ENCODE measurements at regions not wholly inside any gene's neighbourhood (a gene's known extent, or its start where the extent isn't known, plus 50 kb on each side); places are given as distances from the start of the nearest gene placed in this dataset.

DNA sequence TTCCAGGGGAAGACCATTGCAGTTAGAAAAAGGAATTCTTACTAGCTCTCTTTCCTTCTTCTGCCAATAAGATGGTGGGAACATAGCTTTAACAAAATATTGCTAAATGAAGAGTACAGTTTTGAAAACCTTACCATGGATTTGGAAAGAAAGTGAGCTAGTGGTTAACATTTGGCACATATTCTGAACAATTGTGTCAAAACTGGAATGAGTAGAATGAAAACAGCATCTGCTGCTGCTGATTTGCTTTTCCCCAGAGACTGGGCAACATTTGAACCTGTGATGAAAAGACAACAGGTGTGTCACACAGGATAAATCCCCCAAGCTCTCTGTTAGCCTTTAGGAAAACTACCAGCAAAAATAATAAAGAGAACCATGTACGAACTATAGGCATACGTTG, 761.4 kb downstream of the KCNA4 start:
- TF ChIP-seq FOXM1 (IDR thresholded peaks at IDR 0.05; ENCODE audit: borderline replicate concordance) (no peak), SP1 (IDR thresholded peaks at IDR 0.05) (no peak), CTBP1 (IDR thresholded peaks at IDR 0.05; ENCODE audit: borderline replicate concordance) (no peak)
- CTCF ChIA-PET: no interaction called here
- POLR2A ChIA-PET: no interaction called here
- DNase-seq (ENCODE audit: extremely low spot score): no peak

DNA sequence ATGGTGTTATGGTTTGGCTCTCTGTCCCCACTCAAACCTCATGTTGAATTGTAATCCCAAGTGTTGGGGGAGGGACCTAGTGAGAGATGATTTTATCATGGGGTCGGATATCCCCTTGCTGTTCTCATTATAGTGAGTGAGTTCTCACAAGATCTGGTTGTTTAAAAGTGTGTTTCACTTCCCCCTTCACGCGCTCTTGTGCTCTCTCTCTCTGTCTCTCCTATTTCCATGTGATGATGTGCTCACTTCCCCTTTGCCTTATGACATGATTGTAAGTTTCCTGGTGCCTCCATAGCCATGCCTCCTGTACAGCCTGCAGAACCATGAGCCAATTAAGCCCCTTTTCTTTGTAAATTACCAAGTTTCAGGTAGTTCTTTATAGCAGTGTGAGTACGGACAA, 765.1 kb downstream of the KCNA4 start:
- ChIA-PET CTCF (no interaction called here), POLR2A (no interaction called here)
- TF ChIP-seq TARDBP (IDR thresholded peaks at IDR 0.05): no peak
- no peak for TF ChIP-seq SUZ12 (IDR thresholded peaks at IDR 0.05)
- no peak for DNase-seq (ENCODE audit: extremely low spot score)

DNA sequence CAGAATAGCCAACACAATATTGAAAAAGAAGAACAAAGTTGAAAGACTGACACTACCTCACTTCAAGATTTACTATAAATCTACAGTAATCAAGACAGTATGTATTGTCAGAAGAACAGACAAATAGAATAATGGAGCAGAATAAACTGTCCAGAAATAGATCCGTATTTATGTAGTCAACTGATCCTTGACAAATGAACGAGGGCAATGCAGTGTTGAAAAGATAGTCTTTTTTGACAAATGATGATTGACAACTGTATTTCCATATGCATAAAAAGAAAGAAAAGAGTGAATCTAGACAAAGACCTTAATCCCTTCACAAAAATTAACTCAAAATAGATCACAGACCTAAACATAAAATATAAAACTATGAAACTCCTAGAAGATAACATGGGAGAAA, 767.1 kb downstream of the KCNA4 start:
- DNase-seq (ENCODE audit: extremely low spot score): no peak
- CTCF ChIA-PET: no interaction called here

DNA sequence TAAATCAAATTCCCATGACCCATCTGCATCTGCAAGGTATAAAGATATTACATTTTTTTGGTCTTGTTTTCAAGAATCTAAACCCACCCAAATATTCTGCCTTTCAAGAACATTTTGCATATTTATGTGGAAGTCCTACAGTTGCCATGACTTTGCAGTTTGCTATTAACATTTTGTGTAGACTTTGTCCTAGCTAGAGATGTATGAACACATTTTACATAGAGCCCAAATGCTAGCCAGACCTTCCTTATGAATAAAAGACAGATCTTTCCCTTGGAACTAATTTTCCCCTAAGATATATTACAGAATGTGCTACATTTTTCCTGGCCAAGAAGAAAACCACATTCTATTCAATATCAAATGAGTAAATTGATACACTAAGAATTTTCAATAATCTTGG, 772.5 kb downstream of the KCNA4 start:
- TF ChIP-seq TARDBP (IDR thresholded peaks at IDR 0.05) (no peak), SP1 (IDR thresholded peaks at IDR 0.05) (no peak), NFRKB (IDR thresholded peaks at IDR 0.05) (no peak), SUZ12 (IDR thresholded peaks at IDR 0.05) (no peak)
- CTCF ChIA-PET: no interaction called here
- POLR2A ChIA-PET: no interaction called here
- no peak for DNase-seq (ENCODE audit: extremely low spot score)

More for the DNA sequence above, 767.1 kb downstream of the KCNA4 start:
- POLR2A ChIA-PET: no interaction called here
- TF ChIP-seq ARNT (IDR thresholded peaks at IDR 0.05) (no peak), LEF1 (IDR thresholded peaks at IDR 0.05; ENCODE audit: borderline replicate concordance) (no peak), NFRKB (IDR thresholded peaks at IDR 0.05) (no peak), L3MBTL2 (conservative IDR thresholded peaks at IDR 0.05) (no peak), FOXK2 (IDR thresholded peaks at IDR 0.05) (no peak), ELF4 (IDR thresholded peaks at IDR 0.05) (no peak), ZNF384 (IDR thresholded peaks at IDR 0.05) (no peak), SUZ12 (IDR thresholded peaks at IDR 0.05) (no peak), HDGF (IDR thresholded peaks at IDR 0.05; ENCODE audit: borderline replicate concordance) (no peak), TARDBP (IDR thresholded peaks at IDR 0.05) (no peak), BHLHE40 (IDR thresholded peaks at IDR 0.05; ENCODE audit: borderline replicate concordance) (no peak)

DNA sequence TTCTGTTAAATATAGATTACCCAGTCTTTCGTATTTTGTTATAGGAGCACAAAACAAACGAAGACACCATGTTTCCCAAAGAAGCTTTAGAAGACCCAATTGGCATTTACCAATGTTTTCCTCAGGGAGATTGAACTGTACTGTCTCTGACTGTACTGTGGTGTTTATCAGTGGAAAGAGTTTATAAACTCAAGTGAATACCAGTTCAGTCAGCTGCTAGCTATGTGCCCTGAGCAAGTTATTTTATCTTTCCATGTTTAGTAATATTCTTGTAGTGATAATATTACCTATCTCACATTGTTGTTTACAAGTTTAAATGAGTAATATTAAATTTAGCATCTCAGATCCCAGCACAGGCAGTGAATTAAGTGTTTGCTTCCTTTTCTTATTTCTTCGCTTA, 773.2 kb downstream of the KCNA4 start:
- DNase-seq (ENCODE audit: extremely low spot score): no peak
- TF ChIP-seq CTBP1 (IDR thresholded peaks at IDR 0.05; ENCODE audit: borderline replicate concordance) (no peak), ARNT (IDR thresholded peaks at IDR 0.05) (no peak), TARDBP (IDR thresholded peaks at IDR 0.05) (no peak), SUZ12 (IDR thresholded peaks at IDR 0.05) (no peak), ZNF384 (IDR thresholded peaks at IDR 0.05) (no peak), ELF4 (IDR thresholded peaks at IDR 0.05) (no peak), SP1 (IDR thresholded peaks at IDR 0.05) (no peak), HDGF (IDR thresholded peaks at IDR 0.05; ENCODE audit: borderline replicate concordance) (no peak), L3MBTL2 (conservative IDR thresholded peaks at IDR 0.05) (no peak), LEF1 (IDR thresholded peaks at IDR 0.05; ENCODE audit: borderline replicate concordance) (no peak), NFRKB (IDR thresholded peaks at IDR 0.05) (no peak)
- TF ChIP-seq, protein P1, sequence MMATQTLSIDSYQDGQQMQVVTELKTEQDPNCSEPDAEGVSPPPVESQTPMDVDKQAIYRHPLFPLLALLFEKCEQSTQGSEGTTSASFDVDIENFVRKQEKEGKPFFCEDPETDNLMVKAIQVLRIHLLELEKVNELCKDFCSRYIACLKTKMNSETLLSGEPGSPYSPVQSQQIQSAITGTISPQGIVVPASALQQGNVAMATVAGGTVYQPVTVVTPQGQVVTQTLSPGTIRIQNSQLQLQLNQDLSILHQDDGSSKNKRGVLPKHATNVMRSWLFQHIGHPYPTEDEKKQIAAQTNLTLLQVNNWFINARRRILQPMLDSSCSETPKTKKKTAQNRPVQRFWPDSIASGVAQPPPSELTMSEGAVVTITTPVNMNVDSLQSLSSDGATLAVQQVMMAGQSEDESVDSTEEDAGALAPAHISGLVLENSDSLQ (IDR thresholded peaks at IDR 0.05): no peak
- ChIA-PET POLR2A (no interaction called here), CTCF (no interaction called here)

DNA sequence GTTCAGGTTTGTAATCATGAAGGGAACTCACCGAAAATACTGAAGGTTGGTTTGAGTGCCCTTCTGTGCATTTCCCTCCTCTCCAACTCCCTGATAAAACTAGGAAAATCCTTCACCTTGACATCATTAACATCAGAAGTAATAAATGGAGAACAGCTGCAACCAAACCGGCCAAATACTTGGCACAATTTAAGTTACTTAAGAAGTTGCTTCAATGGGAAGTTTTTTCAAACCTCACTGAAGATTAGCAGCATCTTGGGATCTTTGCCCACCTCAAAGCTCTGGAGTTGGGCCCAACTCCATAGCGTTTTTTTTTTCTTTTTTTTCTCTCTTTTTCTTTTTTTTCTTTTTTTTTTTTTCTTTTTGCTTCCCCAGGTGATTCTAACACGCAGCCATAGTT, 784.8 kb downstream of the KCNA4 start:
- no peak for TF ChIP-seq BHLHE40 (IDR thresholded peaks at IDR 0.05; ENCODE audit: borderline replicate concordance)
- CTCF ChIA-PET: no interaction called here
- DNase-seq (ENCODE audit: extremely low spot score): no peak
- POLR2A ChIA-PET: no interaction called here

DNA sequence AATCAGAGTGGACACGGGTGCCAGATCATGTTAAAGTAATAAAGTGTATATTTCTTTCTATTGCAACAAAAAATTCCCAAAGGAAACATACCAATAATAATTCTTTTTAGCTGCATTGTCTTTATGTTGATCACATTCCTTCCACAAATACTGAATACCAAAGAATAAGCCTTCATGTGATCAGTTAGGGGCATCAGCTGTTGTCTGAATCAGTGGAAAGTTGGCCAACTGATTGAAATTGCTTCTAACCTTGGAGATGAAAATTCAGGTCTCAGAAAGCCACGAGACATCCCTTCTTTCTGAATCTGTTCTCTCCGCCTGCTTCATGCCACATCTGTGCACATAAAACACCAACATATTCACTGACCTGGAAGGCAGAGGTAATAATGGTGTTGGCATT, 785.2 kb downstream of the KCNA4 start:
- DNase-seq (ENCODE audit: extremely low spot score): no peak
- ChIA-PET POLR2A (no interaction called here), CTCF (no interaction called here)
- no peak for TF ChIP-seq TARDBP (IDR thresholded peaks at IDR 0.05)
- no peak for TF ChIP-seq SUZ12 (IDR thresholded peaks at IDR 0.05)
- TF ChIP-seq, protein P1 (IDR thresholded peaks at IDR 0.05): no peak
- no peak for TF ChIP-seq FOXK2 (IDR thresholded peaks at IDR 0.05)
- no peak for TF ChIP-seq LEF1 (IDR thresholded peaks at IDR 0.05; ENCODE audit: borderline replicate concordance)
- TF ChIP-seq NFRKB (IDR thresholded peaks at IDR 0.05): no peak
- no peak for TF ChIP-seq SP1 (IDR thresholded peaks at IDR 0.05)
- TF ChIP-seq L3MBTL2 (conservative IDR thresholded peaks at IDR 0.05): no peak

DNA sequence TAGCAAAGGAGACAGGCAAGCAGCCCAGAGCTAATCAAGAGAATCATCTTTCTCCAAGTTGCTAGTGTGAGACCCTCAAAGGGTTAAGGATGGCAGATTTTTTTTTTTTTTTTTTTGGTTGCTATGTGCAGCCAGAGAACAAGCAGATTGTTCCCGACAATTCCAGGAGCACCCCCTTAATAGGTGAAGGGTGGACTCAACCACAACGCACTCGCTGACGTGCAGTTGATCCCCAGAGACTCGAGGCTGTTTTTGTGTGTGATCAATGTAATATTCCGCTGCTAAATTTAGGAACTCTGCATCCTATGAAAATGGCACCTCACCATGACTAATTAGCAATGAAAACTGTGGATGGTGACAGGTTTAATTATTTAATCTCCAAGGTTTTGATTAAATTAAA, 789.0 kb downstream of the KCNA4 start:
- ChIA-PET POLR2A (no interaction called here), CTCF (no interaction called here)
- DNase-seq (ENCODE audit: extremely low spot score): no peak
- no peak for TF ChIP-seq FOXK2 (IDR thresholded peaks at IDR 0.05)
- TF ChIP-seq LEF1 (IDR thresholded peaks at IDR 0.05; ENCODE audit: borderline replicate concordance): no peak
- TF ChIP-seq ARNT (IDR thresholded peaks at IDR 0.05): no peak
- no peak for TF ChIP-seq CTBP1 (IDR thresholded peaks at IDR 0.05; ENCODE audit: borderline replicate concordance)
- no peak for TF ChIP-seq BHLHE40 (IDR thresholded peaks at IDR 0.05; ENCODE audit: borderline replicate concordance)
- TF ChIP-seq SUZ12 (IDR thresholded peaks at IDR 0.05): no peak
- no peak for TF ChIP-seq SP1 (IDR thresholded peaks at IDR 0.05)
- TF ChIP-seq HDGF (IDR thresholded peaks at IDR 0.05; ENCODE audit: borderline replicate concordance): no peak
- no peak for TF ChIP-seq L3MBTL2 (conservative IDR thresholded peaks at IDR 0.05)
- no peak for TF ChIP-seq ELF4 (IDR thresholded peaks at IDR 0.05)
- TF ChIP-seq TARDBP (IDR thresholded peaks at IDR 0.05): no peak
- TF ChIP-seq, protein P1 (IDR thresholded peaks at IDR 0.05): no peak
- no peak for TF ChIP-seq FOXM1 (IDR thresholded peaks at IDR 0.05; ENCODE audit: borderline replicate concordance)
